IPS-18c (cell line): ENCODE measurements at regions not wholly inside any gene's neighbourhood (a gene's known extent, or its start where the extent isn't known, plus 50 kb on each side); places are given as distances from the start of the nearest gene placed in this dataset.

Experiments
- H3K4me3 ChIP-seq: 2 replicates; pipeline ENCODE4 v1.7.0; 2013; ENCODE audit warnings: low read depth, mild to moderate bottlenecking, low read length, moderate library complexity; ENCODE audit not compliant: insufficient read depth
- H3K9me3 ChIP-seq: one replicate; pipeline ENCODE4 v1.6.1; 2013; ENCODE audit warnings: mild to moderate bottlenecking, low read length, moderate library complexity; ENCODE audit not compliant: control insufficient read depth, insufficient read depth

DNA sequence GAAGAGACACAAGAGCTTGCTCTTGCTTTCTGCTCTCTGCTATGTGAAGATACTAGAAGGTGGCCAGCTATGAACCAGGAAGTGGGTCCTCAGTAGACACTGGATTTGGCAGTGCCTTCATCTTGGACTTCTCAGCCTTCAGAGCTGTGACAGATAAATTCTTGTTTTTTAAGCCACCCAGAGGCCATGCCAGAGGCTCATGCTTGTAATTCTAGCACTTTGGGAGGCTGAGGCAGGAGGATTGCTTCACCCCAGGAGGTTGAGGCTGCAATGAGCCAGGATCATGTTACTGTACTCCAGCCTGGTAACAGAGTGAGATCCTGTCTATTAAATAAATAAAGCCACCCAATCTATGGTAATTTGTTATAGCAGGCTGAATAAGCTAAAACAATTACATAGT, 185.5 kb upstream of the SALL4 start:
- no peaks in the 10 kb centered on the region for H3K9me3 ChIP-seq
- no peak overlapping the region for H3K4me3 ChIP-seq

DNA sequence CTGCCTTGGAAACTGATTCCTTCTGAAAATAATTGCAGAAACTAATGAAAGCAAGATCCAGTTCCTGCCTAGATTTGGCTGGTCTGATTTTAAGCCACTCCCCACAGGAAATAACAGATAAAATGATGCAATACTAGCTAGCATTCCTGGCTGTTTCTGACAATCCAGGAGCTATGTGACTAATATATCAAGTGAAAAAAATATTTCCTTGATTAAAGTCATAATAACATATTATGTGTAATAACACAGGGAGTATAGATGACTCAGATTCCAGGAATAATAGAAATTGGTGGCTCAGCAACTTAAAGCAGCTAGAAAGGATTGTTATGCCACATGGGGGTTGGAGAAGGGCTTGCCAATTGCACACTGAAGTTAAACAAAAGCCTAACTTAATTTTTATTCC, 182.7 kb upstream of the SALL4 start:
- Histone ChIP-seq H3K4me3 (no peak overlapping the region), H3K9me3 (no peaks in the 10 kb centered on the region)

DNA sequence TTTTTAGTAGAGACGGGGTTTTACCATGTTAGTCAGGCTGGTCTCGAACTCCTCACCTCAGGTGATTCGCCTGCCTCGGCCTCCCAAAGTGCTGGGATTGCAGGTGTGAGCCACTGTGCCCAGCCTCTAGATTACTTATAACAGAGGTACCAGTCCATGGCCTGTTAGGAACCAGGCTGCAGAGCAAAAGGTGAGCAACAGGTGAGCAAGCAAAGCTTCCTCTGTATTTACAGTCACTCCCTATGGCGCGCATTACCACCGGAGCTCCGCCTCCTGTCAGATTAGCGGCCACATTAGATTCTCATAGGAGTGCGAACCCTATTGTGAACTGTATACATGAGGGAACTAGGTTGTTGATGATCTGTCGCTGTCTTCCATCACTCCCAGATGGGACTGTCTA, 178.0 kb upstream of the SALL4 start:
- H3K9me3 ChIP-seq, result peaks cover 5% of the 10 kb centered on the region
- no peak overlapping the region for H3K4me3 ChIP-seq

DNA sequence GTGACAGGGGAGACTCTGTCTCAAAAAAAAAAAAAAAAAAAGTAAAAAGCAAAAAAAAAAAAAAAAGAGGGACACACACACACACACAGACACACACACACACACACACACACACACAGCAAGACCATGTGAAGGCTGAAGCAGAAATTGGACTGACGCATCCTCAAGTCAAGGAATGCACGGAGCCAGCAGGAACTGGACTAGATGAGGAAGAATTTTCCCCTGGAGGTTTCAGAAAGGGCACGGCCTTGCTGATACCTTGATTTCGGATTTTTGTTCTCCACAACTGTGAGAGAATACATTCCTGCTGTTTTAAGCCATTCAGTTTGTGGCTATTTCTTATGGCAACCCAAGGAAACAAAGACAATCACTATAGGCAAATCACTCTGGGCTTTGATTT, 176.9 kb upstream of the SALL4 start:
- Histone ChIP-seq H3K9me3 (peaks cover 5% of the 10 kb centered on the region), H3K4me3 (no peak overlapping the region)

DNA sequence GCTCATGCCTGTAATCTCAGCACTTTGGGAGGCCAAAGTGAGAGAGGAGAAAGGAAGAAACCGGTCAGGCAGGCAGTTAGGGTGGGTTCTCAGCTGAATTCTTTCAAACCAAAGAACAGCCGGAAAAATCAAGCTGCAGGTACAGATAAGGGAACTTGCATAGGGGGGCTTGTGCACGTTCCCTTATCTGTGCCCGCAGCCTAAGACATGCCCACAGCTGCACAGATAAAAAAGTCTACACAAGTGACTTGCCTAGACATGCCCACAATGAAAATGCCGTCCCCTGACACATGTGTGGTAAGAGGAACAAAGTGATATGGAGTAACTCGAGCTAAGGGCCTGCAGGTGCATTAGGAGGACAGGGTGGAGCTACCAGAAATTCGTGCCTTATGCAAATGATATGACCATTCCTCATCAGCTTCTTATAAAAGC, 175.8 kb upstream of the SALL4 start:
- Histone ChIP-seq H3K9me3 (peaks cover 5% of the 10 kb centered on the region), H3K4me3 (no peak overlapping the region)

DNA sequence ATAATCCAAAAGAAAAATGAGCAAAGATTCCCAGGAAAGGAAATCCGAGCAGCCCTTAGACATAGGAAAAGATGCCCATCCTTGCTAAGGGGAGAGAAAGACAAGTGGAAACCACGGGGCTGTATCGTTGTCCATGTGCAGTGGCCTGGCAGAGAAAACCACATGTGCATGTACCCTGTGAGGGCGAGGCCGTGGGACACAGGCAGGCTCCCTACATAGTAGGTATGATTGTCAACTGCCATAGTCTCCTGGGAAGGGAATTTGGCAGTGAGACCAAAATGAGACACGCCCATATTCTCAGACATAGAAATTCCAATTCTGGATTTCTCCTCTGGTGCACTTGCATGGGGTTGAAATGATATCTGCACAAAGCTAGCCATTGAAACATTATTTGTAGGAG, 169.7 kb upstream of the SALL4 start:
- Histone ChIP-seq H3K9me3 (peaks cover 2% of the 10 kb centered on the region), H3K4me3 (no peak overlapping the region)

DNA sequence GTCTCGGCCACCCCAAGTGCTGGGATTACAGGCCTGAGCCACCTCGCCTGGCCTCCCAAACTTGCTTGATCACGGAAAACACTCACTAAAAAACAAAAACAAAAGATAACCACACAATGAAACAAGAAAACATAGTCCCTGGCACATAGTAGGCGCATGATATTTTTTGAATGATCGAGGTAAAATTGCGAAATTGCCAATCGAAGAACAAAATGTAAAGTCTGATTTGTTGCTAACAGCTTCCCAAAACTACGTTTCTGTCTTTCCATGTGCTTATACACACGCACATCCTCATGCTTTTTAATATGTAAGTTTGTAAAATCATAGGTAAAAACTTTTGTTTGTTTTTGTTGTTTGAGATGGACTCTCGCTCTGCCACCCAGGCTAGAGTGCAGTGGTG, 168.5 kb upstream of the SALL4 start:
- H3K9me3 ChIP-seq, result peaks cover 2% of the 10 kb centered on the region
- no peak overlapping the region for H3K4me3 ChIP-seq

DNA sequence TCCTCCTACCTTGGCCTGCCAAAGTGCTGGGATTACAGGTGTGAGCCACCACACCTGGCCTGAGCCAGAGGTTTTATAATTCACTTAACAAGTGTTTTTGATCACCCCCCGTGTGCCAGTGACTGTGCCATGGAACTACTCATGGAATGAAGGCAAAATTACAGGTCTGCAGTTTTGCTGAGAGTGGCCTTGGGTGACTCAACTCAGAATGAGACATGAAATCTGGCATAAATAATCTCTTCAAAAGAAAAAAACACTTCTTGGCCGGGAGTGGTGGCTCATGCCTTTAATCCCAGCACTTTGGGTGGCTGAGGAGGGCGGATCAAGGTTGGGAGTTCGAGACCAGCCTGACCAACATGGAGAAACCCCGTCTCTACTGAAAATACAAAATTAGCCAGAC, 166.9 kb upstream of the SALL4 start:
- Histone ChIP-seq H3K4me3 (no peak overlapping the region), H3K9me3 (peaks cover 2% of the 10 kb centered on the region)

DNA sequence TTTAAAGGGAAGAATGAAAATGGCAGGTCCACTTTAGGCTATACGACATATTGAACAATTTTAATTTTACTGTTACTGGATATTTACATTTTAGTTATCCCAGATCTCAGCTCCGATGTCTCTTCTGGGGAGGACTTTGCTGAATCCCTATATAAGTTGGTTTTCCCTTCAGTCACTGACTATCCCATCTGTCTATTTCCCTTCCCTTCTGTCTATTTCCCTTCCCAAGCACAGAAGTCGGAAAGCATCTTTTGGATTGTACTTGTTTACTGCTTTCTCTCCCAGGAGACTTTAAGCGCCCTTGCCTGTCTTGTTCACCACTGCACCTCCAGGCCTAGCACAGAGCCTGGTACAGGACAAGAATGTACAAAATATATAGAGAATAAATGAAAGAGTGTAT, 165.8 kb upstream of the SALL4 start:
- H3K9me3 ChIP-seq, result peaks cover 2% of the 10 kb centered on the region
- H3K4me3 ChIP-seq, result no peak overlapping the region

DNA sequence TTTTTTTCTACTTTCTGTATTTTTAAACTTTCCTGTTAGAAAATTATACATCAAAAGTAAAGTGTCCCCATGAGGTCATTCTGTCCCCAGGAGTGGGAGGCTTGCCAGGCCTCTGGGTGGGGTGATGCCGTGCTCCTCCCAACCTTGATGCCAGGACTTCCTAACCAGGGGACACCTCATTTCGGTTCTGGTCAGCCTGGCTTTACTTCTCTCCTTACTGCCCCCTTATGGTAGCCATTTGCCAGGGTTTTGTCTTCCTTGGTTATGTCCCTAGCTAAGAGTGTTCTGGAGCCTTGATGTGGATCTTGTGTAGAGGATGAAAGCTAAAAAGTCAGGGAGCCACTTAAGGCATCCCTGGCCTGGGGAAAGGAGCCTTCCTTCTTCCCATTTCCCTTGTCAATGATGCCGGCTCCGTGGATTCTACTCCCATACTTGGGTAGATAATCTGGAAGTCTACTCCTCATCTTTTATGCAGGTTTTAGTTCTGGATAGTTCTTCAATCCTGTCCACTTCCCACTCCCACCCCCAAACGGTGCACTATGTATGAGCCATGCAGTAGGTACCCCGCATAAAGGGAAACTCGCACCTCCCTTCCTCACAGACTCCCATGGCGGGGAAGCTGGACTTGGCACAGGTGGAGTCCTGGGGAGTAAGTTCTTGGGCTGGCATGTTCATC, 164.1 kb upstream of the SALL4 start:
- peaks cover 2% of the 10 kb centered on the region for H3K9me3 ChIP-seq
- H3K4me3 ChIP-seq, result no peak overlapping the region

DNA sequence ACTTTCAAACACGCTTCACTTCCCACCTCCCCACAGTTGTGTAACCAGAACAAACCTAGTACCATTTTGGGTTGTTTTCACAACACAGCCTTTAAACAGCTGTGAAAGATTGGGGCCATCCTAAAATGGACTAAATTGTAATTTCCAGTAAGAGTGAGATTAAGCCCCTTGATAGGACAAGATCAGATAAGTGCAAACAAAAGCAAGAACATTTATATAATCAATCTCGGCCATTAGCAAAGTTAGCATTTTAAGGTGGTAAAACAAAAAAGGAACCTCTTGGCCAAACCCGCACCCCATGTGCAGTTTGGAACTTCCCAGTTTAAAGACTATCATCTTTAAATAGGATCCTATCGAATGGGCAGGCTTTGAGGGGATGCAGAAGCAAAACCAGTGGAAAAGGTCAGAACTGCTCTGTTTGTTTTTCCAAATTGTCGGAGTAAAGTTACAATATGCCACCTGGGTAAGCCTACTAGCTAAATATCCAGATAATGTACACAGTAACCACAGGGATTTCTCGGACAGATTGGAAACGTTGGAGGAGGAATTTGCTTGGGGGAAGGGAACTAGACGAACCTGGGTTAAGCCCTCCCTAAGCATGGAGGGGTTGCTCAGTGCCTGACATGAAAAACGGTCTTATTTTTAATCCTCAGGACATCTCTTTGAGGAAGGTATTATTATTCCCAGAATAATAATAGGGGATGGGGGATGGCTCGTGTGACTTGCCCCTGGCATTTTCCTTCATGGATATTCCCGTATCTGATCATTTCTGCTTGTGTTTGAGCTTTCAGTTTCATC, 159.8 kb upstream of the SALL4 start:
- no peaks in the 10 kb centered on the region for H3K9me3 ChIP-seq
- no peak overlapping the region; the same call in 1 of the 2 replicates for H3K4me3 ChIP-seq

DNA sequence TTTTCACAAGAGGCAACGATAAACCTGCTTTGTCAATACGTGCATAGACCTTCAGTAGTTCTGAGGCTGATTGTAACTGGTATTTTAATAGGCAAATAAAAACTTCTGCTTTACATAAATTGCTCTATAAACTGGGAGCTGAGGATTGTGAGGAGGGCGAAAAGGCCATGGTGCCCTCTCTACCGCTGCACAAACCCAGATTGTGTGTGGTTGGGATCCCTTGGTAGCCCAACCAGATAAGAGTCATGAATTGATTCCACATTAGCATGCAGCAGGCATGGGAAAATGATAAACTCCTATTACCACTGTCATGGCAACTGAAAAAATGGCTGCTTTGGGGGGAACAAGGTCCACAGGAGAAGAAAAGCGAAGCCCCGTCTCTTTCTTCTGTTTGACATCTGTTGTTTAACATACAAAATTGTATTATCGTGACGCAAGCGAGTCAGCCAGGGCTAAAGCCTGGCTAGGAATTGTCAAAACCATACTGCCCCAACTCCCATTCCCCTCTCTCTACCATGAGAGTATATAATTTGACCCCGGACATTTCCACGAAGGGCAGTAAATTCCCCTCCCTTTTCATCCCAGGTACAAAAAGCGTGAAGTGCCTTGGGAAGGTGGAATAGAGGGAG, 157.8 kb upstream of the SALL4 start:
- H3K4me3 ChIP-seq, result no peak overlapping the region
- no peaks in the 10 kb centered on the region for H3K9me3 ChIP-seq

DNA sequence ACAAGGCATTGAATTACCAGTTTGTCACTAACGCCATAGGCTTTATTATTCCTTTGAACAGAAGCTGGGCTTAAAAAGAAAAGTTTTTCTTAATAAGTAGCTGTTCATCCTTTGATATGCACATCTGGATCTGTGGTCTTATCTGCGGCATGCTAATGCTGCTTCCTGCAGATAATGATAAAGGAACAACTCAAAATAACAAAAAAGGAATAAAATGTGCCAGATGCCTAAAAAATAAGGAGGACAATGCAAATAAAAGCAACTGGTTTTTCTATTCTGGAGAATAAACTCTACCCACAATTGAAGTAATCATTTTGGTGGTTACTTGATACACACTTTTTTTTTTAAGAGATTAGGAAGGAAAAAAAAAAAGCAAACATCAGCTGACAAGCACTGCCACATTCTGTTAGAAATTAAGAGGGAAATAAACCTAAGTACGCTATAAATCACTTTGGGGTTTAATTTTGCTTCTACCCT, 156.8 kb upstream of the SALL4 start:
- H3K4me3 ChIP-seq, result no peak overlapping the region

DNA sequence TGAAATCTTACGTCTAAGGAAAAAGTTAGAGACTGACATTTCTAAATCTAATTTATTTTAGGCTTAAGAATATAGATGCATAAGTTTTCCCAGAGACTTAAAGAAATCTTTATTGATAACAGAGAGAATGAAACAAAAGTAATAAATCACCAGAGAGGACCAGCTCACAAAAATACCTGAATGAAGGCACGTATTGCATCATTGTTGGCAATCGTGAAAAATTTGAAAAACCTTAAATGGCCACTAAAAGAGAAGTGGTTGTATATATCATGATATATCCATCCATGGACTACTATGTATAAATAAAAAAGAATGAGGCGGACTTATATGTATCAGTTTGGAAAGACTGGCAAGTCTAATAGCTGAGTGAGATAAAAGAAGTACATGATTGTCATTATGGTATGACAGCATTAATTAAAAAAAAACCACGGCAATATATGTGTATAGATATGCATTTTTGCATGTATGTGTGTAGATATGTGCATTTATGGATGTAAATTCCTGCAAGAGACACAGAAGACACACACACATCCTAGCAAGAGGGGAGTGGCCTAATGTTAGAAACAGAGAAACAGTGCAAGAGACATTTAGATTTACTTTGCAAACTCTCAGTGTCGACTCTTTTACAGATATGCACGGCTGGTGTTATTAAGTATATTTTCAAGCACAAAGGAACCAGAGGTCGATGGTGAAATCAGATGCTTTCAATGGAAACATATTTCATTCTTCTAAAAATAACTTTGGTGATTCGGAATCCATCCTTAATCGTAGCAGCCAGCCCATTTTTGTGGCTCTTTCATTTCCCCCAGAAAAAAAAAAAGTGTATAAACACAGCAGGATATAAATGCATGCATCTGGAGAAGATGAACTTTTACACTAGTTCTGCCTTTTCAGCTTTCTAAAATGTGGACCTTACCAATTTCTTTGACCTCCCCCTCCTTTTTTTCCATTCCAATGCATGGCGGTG, 156.1 kb upstream of the SALL4 start:
- no peak overlapping the region for H3K4me3 ChIP-seq

More for the DNA sequence above, 156.8 kb upstream of the SALL4 start:
- no peaks in the 10 kb centered on the region for H3K9me3 ChIP-seq

DNA sequence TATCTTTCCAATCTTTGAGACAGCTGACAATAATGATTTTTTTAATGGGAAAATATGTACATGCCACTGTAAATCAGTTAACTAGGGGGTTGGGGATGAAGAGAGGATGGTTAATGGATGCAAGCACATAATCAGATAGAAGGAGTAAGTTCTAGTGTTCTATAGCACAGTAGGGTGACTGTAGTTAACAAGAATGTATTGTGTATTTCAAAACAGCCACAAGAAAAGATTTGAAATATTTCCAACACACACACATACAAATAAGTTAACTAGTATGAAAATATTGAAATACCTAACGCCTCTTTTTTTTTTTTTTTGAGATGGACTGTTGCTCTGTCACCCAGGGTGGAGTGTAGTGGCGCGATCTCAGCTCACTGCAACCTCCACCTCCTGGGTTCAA, 153.4 kb upstream of the SALL4 start:
- H3K9me3 ChIP-seq, result peaks cover 2% of the 10 kb centered on the region

More for the DNA sequence above, 156.1 kb upstream of the SALL4 start:
- no peaks in the 10 kb centered on the region for H3K9me3 ChIP-seq

DNA sequence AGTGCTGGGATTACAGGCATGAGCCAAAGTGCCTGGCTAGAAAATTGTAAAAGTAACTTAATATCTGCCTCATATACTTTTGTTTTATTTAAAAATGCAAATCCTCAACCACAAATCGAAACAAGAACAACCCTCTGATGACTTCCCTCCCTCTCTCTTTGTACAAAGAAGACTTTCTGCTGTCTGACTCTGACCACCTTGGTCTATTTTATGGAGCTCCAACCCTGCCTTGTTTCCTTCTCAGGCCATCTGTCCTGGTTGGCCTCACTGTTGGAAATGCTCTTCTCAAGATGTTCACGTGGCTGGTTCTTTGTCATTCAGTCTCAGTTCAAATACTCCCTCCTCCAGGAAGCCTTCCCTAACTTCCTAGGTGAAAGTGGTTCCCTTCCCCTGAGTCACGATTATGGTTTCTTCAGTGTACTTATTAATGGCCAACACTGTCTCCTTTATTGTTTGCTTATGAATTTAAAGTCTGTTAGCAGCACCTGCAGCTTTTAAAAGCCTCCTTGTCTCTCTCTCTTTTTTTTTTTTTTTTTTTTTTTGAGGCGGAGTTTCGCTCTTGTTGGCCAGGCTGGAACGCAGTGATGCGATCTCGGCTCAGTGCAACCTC, 151.5 kb upstream of the SALL4 start:
- Histone ChIP-seq H3K9me3 (peaks cover 2% of the 10 kb centered on the region), H3K4me3 (no peak overlapping the region)

More for the DNA sequence above, 153.4 kb upstream of the SALL4 start:
- H3K4me3 ChIP-seq, result no peak overlapping the region

DNA sequence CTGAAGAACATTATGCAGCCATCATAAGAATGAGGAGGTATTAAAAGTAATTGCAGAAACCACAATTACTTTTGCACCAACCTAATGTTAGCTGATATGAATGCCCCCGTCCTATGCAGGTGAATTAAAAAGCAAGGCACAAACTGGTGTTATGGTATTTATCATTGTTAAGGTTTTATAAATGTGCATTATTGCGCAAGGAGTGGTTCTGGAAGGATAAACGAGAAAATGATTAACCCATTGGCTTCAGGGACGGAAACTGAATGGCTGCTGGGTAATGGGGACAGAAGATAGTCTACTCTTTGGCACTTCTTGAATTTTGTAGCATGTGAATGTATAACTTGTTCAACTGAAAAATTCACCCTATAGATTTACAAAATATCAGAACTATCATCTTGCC, 148.6 kb upstream of the SALL4 start:
- no peak overlapping the region for H3K4me3 ChIP-seq

More for the DNA sequence above, 148.6 kb upstream of the SALL4 start:
- peaks cover 2% of the 10 kb centered on the region for H3K9me3 ChIP-seq
